Right atrium auricular region (tissue), 2 donors: ENCODE measurements at regions not wholly inside any gene's neighbourhood (a gene's known extent, or its start where the extent isn't known, plus 50 kb on each side); places are given as distances from the start of the nearest gene placed in this dataset.

ENCODE experiments used
- DNase-seq: peaks from one replicate; pipeline ENCODE4 v3.0.0-alpha.2; 2019; ENCODE audit warnings: low spot score
- H3K27ac ChIP-seq, 2 donors: fragments of 200-600 bp; sonication (generic); 1 replicate in 1 of 2; 2 replicates in 1 of 2; pipeline ENCODE4 v1.5.1; 2016 to 2019
- H3K27me3 ChIP-seq, 2 donors: fragments of 200-600 bp; sonication (generic); one replicate each; pipeline versions ENCODE4 v1.5.1 to v1.6.0; 2017 to 2019
- H3K36me3 ChIP-seq: fragments of 200-600 bp; sonication (generic); one replicate; pipeline ENCODE4 v1.5.1; 2016
- H3K4me1 ChIP-seq, 2 donors: fragments of 200-600 bp; sonication (generic); one replicate each; pipeline versions ENCODE4 v1.5.1 to v1.6.0; 2017 to 2019
- H3K4me3 ChIP-seq, 2 donors: fragments of 200-600 bp; sonication (generic); 1 replicate in 1 of 2; 2 replicates in 1 of 2; pipeline ENCODE4 v1.5.1; 2017 to 2019; ENCODE audit warnings: mild to moderate bottlenecking in 1 of 2, moderate library complexity in 1 of 2
- H3K9me3 ChIP-seq, 2 donors: fragments of 200-600 bp; sonication (generic); one replicate each; pipeline ENCODE4 v1.5.1; 2019
- CTCF ChIP-seq, 2 donors: fragments of 200-600 bp; sonication (generic); IDR thresholded peaks; one replicate each; pipeline ENCODE4 v1.5.1; 2019; ENCODE audit warnings: antibody characterized with exemption in 2 of 2

GRCh38 chr18:42619771-42620170 lies 495.7 kb downstream of the RIT2 start:
- H3K27me3 ChIP-seq = no peaks in the 10 kb centered on the region
- no peak for DNase-seq
- no peaks in the 10 kb centered on the region for H3K9me3 ChIP-seq
- no peaks in the 10 kb centered on the region for H3K36me3 ChIP-seq
- H3K27ac ChIP-seq = no peak overlapping the region
- H3K4me3 ChIP-seq = no peak overlapping the region
- TF ChIP-seq CTCF (IDR thresholded peaks at IDR 0.05) = no peak
- H3K4me1 ChIP-seq = peaks cover 0 to 4% of the 10 kb centered on the region in 2 donors

GRCh38 chr18:42620657-42621056 lies 494.8 kb downstream of the RIT2 start:
- Histone ChIP-seq H3K9me3 (no peaks in the 10 kb centered on the region), H3K27me3 (no peaks in the 10 kb centered on the region), H3K4me1 (no peaks in the 10 kb centered on the region), H3K36me3 (no peaks in the 10 kb centered on the region), H3K27ac (no peak overlapping the region), H3K4me3 (no peak overlapping the region)
- no peak for TF ChIP-seq CTCF (IDR thresholded peaks at IDR 0.05)
- no peak for DNase-seq

- no peak overlapping the region for H3K27ac ChIP-seq
- no peak overlapping the region for H3K4me3 ChIP-seq
- H3K36me3 ChIP-seq = no peaks in the 10 kb centered on the region
- no peak for TF ChIP-seq CTCF (IDR thresholded peaks at IDR 0.05)
- H3K9me3 ChIP-seq = no peaks in the 10 kb centered on the region
- H3K27me3 ChIP-seq = no peaks in the 10 kb centered on the region
- H3K4me1 ChIP-seq = no peaks in the 10 kb centered on the region
- DNase-seq = no peak
These were observed 491.6 kb downstream of the RIT2 start for GRCh38 chr18:42623935-42624334.

- DNase-seq = no peak
- H3K27me3 ChIP-seq = no peaks in the 10 kb centered on the region
- H3K36me3 ChIP-seq = no peaks in the 10 kb centered on the region
- H3K4me3 ChIP-seq = no peak overlapping the region
- no peaks in the 10 kb centered on the region for H3K4me1 ChIP-seq
- no peaks in the 10 kb centered on the region for H3K9me3 ChIP-seq
- H3K27ac ChIP-seq = no peak overlapping the region
- TF ChIP-seq CTCF (IDR thresholded peaks at IDR 0.05) = no peak
These were observed 482.7 kb downstream of the RIT2 start for GRCh38 chr18:42632801-42633200.

- Histone ChIP-seq H3K9me3 (no peaks in the 10 kb centered on the region), H3K27ac (no peak overlapping the region), H3K27me3 (no peaks in the 10 kb centered on the region), H3K4me1 (no peaks in the 10 kb centered on the region), H3K36me3 (no peaks in the 10 kb centered on the region), H3K4me3 (no peak overlapping the region)
- DNase-seq = no peak
- no peak for TF ChIP-seq CTCF (IDR thresholded peaks at IDR 0.05)
These were observed 480.0 kb downstream of the RIT2 start for GRCh38 chr18:42635378-42636048.

- H3K4me1 ChIP-seq = no peaks in the 10 kb centered on the region
- no peak for DNase-seq
- H3K9me3 ChIP-seq = no peaks in the 10 kb centered on the region
- H3K27ac ChIP-seq = no peak overlapping the region
- no peak for TF ChIP-seq CTCF (IDR thresholded peaks at IDR 0.05)
- no peak overlapping the region for H3K4me3 ChIP-seq
- no peaks in the 10 kb centered on the region for H3K36me3 ChIP-seq
- no peaks in the 10 kb centered on the region for H3K27me3 ChIP-seq
These were observed 479.2 kb downstream of the RIT2 start for GRCh38 chr18:42636309-42636708.
